Activated CD4-positive, alpha-beta T cell treated with anti-CD3 and anti-CD28 coated beads for 48 hours (primary cell): ENCODE measurements at regions not wholly inside any gene's neighbourhood (a gene's known extent, or its start where the extent isn't known, plus 50 kb on each side); places are given as distances from the start of the nearest gene placed in this dataset.
A peak's percentile ranks its signal among the peaks of the same experiment; 100 is the strongest.

Experiments
- DNase-seq: peaks from one replicate; pipeline ENCODE4 v3.0.0-alpha.2; 2020

DNA sequence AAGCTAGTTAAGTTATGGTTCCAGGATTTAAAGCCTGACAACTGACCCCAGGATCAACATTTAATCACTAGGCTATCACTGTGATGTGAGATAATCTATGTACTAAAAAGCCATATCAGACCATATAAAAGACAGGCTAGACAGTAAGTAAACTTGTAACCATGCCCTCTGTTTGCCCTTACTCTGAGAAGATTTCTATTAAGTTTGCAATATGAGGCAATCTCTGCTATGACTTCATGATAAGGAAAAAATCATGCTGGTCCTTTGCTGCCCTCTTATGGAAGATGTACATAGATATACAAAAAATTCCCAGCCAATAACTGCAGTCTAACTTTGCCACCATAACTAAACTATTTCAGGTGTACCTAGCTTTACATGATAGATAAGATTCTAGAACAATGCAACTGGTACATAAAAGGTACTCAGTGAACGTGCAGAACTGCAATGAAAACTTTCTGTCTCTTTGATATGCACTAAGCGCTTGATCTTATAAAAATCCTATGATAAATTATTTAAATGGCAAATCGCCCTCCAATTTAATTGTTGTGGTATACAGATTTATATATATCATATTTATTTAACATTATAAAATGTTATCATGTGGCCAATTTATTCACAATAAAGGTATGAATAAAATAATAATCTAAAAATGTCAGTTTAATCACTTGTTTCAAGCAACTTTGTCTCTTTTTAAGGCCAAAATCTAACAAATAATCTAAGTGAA lies 70.5 kb downstream of the FAM217A start:
- DNase-seq, result no peak

DNA sequence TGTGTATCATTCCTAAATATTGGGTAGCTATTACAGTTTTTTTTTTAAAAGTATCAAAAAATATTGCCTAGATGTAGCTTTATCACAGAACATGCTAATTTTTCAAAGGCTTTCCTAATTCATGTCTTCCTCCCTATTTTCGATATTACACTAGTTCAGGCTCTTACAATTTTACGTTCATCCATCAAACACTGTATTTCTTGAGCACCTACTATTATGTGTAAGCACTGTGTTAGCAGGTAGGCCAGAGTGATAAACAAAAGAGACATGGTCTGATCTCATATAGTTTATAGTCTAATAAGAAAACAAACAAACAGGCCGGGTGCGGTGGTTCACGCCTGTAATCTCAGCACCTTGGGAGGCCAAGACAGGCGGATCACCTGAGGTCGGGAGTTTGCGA lies 69.5 kb downstream of the FAM217A start:
- no peak for DNase-seq

DNA sequence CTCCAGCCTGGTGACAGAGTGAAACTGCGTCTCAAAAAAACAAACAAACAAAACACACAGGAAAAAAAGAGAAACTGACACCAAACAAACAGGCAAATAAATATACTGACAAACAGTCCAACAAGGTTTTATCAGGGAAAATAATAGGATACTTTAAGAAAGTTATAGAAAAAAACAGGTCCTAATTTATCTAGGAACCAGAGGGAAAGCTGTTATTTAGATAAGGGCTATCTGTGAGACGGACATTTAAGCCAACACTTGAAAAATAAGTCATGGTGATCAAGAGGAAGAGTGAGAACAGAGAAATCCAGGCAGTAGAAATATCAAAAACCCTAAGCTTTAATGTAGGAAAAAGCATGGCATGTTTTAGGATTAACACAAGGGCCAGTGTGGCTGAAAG lies 68.9 kb downstream of the FAM217A start:
- DNase-seq, result no peak

DNA sequence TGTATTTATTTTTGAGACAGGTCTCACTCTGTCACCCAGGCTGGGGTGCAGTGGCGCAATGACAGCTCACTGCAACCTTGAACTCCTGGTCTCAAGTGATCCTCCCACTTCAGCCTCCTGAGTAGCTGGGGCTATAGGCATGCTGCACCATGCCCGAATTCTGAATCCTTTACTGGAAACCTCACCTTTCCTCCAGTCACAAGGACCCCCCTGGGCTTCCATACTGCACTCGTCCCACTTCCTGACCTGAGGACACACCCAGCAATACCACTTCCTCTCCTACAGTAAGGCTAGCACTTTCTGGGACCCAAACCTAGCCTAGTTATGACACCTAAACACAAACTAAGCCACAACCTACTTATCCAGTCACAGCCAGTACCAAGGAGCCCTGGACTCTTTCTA lies 68.2 kb downstream of the FAM217A start:
- DNase-seq, result no peak

DNA sequence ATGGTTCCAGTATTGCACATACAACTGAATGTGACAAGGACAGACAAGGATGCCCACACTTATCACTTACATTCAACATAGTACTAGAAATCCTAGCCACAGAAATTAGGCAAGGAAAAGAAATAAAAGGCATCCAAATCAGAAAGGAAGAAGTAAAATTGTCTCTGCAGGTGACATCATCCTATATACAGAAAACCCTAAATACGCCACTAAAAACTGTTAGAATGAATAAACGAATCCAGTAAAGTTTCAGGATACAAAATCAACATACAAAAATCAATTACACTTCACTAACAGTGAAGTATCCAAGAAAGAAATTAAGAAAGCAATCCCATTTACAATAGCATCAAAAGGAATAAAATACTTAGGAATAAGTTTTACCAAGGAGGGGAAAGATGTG lies 66.1 kb downstream of the FAM217A start:
- no peak for DNase-seq

DNA sequence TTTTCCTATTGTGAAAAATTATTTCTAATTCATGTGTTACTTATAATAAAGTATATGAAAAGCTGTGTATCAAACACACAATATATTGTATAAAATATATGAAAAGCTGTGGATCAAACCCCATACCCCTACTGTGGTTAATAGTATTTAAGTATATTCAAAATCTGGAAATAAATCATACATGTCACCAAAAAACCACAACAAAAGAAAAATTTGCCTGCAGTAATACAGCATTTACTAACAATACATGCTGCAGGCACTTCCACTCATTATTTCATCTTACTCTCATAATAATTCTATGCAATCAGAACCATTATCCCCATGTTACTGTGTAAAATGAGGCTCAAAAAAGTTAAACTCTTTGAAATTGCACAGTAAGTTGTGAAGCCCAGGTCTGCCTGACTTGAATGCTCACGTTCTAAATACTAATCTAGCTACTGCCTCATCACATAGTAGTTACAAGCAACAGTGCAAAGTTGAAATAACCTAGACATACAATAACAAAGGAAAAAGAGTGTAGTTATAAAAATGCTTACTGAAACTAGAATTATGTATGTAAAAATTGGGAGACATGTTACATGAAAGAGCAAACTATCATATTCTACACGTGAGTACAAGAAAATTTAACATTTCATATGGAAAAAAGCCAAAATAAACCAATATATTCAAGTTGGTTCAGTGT lies 61.7 kb downstream of the FAM217A start:
- no peak for DNase-seq

DNA sequence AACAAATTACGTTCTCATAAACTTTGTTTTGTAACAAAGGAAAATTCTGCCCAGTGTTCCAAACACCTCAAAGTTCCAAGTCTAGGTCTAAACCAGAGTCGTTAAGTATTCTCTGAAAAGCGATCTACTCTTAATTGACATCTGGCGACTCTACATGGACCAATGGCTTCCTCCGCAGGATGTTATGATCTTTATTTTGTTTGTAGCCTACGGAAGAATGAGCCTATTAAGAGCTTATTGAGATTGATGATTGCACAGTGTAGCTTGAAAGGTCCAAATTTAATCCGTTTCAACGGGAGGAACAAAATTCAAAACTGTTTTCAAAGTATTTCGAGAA lies 61.1 kb downstream of the FAM217A start:
- DNase-seq, result no peak

DNA sequence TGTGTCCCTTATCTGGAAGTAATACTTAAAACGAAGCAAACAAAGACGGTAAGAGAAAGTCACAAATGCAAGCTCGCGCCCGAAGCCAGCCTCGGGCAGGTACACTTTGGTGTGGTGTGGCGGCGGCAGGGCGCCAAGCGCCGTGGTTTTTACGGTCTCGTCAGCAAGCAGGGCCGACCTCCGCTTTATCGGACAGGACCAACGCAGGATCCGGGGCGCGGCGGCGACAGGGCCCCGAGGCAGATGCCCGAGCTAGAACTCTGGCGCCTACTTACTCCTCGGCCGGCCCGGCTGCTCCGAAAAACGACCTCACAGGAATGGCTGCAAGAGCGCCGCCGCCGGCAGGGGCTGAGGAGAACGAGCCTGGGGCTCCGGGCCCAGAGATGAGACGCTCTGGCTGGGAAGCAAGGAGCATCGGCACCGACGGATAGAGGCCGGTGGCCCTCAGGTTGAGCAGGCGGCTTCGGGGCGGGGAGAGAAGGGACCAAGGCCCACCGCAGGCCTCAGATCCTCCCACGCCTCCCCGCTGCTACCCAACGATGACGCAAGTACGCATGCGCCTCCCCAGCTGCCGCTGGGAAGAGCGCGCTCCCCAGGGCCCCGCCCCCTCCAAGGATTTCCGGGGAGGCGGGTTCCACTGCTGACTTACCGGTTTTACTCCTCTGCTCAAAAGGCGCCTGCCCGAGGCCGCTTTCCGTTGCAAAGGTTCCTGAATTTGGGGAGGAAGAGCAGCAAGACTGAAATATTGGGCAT lies 60.6 kb downstream of the FAM217A start:
- peak; percentile 98 for DNase-seq
